Fibroblast of mammary gland (primary cell): ENCODE measurements at regions not wholly inside any gene's neighbourhood (a gene's known extent, or its start where the extent isn't known, plus 50 kb on each side); places are given as distances from the start of the nearest gene placed in this dataset.

Source experiments
- DNase-seq: peaks from one replicate; pipeline ENCODE4 v3.0.0-alpha.2; 2010; ENCODE audit warnings: low read depth
- H3K4me3 ChIP-seq: 2 replicates; pipeline ENCODE4 v1.5.1; 2011; ENCODE audit warnings: low read depth, mild to moderate bottlenecking, low read length, moderate library complexity; ENCODE audit not compliant: control insufficient read depth
- TF ChIP-seq, protein P1 (sequence below): conservative IDR thresholded peaks from 2 replicates; pipeline ENCODE4 v1.5.1; 2011; ENCODE audit warnings: low read depth, low read length, inconsistent platforms; ENCODE audit not compliant: control insufficient read depth, insufficient read depth

DNA sequence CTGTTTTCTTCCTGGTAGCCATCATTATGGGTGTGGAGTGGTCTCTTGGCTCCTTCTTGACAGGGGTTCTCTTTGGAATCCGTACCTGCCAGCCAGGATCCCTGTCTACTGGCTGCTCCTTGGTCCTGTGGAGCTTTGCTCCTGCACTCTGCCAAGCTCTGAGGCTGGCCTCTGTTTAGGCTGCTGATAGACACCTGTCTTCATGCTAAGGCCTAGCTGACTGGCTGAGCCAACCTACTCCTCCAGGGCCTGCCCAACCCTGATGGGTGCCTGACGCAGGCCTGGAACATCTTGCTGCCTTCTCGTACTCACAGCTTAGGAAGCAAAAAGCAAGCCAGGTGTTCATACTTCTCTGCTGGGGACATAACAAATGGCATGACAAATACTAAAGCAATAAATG lies 333.6 kb upstream of the ZNF32 start:
- no peak for DNase-seq
- no peak overlapping the region for H3K4me3 ChIP-seq
- TF ChIP-seq, protein P1, sequence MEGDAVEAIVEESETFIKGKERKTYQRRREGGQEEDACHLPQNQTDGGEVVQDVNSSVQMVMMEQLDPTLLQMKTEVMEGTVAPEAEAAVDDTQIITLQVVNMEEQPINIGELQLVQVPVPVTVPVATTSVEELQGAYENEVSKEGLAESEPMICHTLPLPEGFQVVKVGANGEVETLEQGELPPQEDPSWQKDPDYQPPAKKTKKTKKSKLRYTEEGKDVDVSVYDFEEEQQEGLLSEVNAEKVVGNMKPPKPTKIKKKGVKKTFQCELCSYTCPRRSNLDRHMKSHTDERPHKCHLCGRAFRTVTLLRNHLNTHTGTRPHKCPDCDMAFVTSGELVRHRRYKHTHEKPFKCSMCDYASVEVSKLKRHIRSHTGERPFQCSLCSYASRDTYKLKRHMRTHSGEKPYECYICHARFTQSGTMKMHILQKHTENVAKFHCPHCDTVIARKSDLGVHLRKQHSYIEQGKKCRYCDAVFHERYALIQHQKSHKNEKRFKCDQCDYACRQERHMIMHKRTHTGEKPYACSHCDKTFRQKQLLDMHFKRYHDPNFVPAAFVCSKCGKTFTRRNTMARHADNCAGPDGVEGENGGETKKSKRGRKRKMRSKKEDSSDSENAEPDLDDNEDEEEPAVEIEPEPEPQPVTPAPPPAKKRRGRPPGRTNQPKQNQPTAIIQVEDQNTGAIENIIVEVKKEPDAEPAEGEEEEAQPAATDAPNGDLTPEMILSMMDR = no peak

DNA sequence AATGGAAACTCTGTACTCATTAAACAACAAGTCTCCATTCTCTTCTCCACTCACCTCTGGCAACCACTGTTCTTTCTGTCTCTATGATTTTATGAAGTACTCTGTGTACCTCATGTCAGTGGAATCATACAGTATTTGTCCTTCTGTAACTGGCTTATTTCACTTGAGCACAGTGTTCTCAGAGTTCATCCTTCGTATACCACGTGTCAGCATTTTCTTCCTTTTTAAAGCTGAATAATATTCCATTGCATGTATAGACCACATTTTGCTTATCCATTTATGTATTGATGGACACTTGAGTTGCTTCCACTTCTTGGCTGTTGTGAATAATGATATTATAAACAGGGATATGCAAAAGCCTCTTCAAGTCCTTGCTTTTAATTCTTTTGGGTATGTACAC lies 333.0 kb upstream of the ZNF32 start:
- TF ChIP-seq, protein P1 = no peak

DNA sequence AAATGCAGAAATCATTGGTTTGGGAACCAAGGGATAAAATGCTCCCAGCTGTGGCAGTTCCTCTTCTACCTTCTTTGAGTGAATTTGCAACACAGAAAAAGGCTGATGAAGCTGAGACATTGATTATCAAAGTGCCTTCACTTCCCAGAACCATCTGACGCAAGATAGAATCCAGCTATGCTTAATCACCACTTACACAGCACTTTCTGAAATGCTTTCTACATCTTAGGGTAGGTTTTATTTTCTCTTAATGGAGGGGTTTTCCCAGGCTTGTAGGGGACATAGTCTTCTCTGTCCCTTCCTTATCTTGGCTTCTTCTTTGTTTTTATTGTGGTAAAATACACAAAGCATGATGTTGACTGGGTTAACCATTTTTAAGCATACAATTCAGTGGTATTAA lies 332.6 kb upstream of the ZNF32 start:
- peak; percentile 40 for DNase-seq
- TF ChIP-seq, protein P1 = no peak
- H3K4me3 ChIP-seq = no peak overlapping the region

More for the DNA sequence above, 333.0 kb upstream of the ZNF32 start:
- no peak for DNase-seq
- H3K4me3 ChIP-seq = no peak overlapping the region

DNA sequence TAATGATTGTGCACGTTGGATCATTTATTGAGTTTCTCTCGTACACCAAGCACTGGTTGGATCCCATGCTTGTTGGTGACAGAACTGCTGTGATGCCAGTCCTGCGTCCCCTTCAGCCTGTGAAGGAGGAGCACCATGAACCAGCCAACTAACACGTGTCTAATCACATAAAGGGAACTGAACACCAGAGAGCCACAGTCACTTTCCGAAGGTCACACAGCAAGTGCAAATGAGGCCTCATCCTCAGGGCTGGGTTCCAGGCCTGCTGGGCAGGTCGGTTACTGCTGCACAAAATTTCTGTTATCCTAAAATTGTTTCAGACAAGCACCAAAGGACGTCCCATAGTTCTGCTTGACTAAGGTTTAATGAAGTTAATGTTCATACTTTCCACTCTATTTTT lies 332.0 kb upstream of the ZNF32 start:
- DNase-seq = no peak
- TF ChIP-seq, protein P1 = no peak
- H3K4me3 ChIP-seq = no peak overlapping the region

DNA sequence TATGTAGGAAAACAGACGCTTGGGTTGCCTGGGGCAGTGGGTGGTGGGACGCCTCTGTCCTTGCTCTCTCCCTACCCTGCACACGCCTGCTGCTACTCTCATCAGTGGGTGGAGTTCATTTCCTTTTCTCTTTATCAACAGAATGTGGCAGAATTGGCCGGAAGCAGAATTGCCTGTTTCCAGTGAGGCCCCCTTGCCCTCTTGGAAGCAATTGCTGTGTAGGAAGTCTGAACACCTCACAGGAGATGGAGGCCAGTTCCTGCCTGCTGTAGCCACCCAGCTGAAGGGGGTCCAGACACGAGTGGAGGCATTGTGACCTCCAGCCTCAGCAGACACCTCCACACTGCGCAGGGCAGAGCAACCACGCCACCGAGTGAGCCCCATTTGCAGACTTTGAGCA lies 331.6 kb upstream of the ZNF32 start:
- H3K4me3 ChIP-seq = no peak overlapping the region
- DNase-seq = no peak
- TF ChIP-seq, protein P1 = no peak

DNA sequence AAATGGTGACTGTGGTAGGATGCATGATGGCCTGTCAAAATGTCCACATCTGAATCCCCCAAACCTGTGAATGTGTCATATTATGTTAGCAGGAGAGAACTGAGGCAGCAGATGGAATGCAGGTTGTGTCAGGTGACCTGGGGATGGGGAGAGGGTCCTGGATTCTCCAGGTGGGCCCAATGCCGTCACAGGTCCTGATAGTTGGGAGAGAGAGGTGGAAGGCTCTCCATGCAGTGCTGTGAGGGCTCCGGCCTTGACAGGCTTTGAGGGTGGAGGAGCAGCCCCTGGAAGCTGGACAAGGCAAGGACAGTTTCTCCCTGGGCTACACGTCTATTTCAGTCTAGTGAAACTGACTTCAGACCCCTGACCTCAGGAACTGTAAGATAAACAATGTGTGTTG lies 330.9 kb upstream of the ZNF32 start:
- DNase-seq = no peak
- H3K4me3 ChIP-seq = no peak overlapping the region
- TF ChIP-seq, protein P1 = no peak

DNA sequence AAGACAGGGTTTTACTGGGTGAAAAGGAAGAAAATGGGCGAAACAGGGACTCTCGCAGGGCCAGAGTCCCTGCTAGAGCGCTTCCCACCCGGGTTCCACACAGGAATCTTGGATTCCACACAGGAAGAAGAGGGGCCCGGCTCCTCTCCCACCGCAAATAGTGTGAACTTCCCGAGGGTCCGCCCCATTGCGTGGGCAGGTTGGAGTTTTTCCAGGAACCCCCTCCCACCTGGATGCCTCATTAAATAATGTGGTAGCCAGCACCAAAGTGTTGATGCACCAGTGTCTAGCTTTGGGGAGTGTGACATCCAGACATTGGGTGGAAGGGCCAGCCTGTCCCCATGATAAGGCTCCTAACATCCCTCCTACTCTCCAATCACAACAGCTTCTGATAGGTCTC lies 330.3 kb upstream of the ZNF32 start:
- DNase-seq = no peak
- TF ChIP-seq, protein P1 = no peak
- H3K4me3 ChIP-seq = no peak overlapping the region
